Right lobe of liver (tissue), 4 donors: ENCODE measurements at regions not wholly inside any gene's neighbourhood (a gene's known extent, or its start where the extent isn't known, plus 50 kb on each side); places are given as distances from the start of the nearest gene placed in this dataset.

ENCODE experiments used
- CTCF ChIP-seq, 4 donors: fragments of 200-600 bp in 3 of 4; fragments of 450-650 bp in 1 of 4; IDR thresholded peaks; one replicate each; pipeline versions ENCODE4 v1.5.1 to v1.8.0; 2016 to 2022; ENCODE audit warnings: antibody characterized with exemption in 4 of 4, mild to moderate bottlenecking in 2 of 4
- POLR2A ChIP-seq: fragments of 450-650 bp; IDR thresholded peaks from one replicate; pipeline ENCODE4 v1.6.1; 2017; ENCODE audit warnings: antibody characterized with exemption, mild to moderate bottlenecking
- donor health status: DM: no; HTN: no; CAD: no.
- donor health status: DM: no; HTN: no; CAD: no.
- donor health status: DM: no; HTN: yes; CAD: no.

GRCh38 chr3:182732232-182733015 is 60.9 kb upstream of the ATP11B start:
- TF ChIP-seq POLR2A (no peak), CTCF (IDR thresholded peaks at IDR 0.05) (no peak)
